ENCODE measurements at regions not wholly inside any gene's neighbourhood (a gene's known extent, or its start where the extent isn't known, plus 50 kb on each side); places are given as distances from the start of the nearest gene placed in this dataset.

- TF ChIP-seq HDGF (IDR thresholded peaks at IDR 0.05; ENCODE audit: borderline replicate concordance) (no peak), FOXA1 (IDR thresholded peaks at IDR 0.05) (no peak), CTBP1 (IDR thresholded peaks at IDR 0.05; ENCODE audit: borderline replicate concordance) (no peak), BHLHE40 (IDR thresholded peaks at IDR 0.05; ENCODE audit: borderline replicate concordance) (no peak)
These were observed 420.7 kb downstream of the METTL4 start for GRCh38 chr18:2150566-2150965.

Measured in HEK293T (cell line).